Muscle of back (tissue), 3 donors: ENCODE measurements at regions not wholly inside any gene's neighbourhood (a gene's known extent, or its start where the extent isn't known, plus 50 kb on each side); places are given as distances from the start of the nearest gene placed in this dataset.

Source experiments
- DNase-seq, 3 donors: peaks; one replicate each; pipeline versions ENCODE4 v3.0.0 to v3.0.0-alpha.2; 2013

DNA sequence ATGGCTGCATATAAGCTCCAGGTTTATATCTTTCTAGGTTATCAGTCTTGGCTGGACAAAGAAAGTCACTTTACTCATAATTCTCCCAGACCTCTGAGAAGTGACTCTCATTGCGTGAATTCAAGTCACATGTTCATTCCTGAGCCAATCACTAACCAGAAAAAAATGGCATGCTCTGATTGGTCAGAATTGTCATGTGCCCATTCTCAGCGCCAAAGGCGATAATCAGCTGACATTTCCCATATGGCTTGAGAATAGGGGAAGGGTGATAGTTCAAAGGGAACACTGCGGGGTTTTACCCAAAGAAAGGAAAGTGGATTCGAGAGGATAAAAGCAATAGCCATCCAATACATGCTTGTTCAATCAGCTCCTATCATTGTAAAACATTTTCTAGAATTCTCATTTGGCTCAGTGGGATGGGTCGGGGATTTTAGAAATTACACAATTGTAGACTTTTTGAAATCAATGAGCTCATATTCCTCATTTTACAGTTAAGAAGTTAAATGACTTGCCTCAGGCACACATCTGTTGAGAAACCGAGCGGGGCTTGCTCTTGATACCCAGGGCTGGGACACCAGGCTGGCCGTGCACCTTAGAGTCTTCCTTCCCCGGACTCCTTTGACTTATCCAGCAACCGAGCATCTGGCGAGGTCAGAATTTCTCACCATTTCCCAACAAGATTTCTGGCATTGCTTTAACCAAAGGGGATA lies 454.0 kb upstream of the TBX3 start:
- no peak for DNase-seq

DNA sequence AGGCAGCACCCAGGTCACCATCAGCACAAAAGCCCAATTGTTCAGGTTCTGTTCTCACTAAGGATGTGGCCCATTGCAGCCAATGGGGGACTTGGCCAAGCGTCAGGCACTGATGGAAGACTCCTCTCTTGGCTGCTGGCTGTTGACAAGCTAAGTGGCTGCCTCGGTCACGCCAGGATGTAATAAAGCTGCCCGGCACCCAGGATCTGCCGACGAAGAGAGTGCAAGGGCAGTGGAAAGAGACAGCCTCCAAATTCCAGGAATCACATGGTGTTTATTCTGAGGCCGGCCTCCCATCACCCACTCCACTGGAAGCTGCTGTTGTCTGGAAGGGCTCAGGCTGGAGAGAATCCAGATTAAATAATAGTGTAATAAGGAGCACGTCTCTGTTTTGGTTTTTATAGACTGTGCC lies 451.8 kb upstream of the TBX3 start:
- peak; percentile 6 to 22 (median 13) for DNase-seq

DNA sequence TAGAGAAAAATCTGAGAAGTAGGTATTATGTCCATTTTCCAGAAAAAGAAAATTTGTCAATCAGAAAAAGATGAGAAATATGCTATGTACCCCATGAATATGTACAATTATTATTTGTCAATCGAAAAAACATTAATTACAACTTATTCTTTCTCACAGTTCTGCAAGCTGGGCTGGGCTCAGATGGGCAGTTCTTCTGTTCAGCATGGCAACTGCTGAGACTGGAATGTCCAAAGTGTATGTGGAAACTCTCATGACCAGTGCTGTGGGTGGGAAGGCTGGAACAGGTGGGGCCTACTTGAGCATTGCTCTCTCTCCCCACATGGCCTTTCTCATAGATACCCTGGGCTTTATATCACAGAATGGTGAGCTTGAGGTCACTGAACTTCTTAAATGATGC lies 450.3 kb upstream of the TBX3 start:
- DNase-seq: no peak

DNA sequence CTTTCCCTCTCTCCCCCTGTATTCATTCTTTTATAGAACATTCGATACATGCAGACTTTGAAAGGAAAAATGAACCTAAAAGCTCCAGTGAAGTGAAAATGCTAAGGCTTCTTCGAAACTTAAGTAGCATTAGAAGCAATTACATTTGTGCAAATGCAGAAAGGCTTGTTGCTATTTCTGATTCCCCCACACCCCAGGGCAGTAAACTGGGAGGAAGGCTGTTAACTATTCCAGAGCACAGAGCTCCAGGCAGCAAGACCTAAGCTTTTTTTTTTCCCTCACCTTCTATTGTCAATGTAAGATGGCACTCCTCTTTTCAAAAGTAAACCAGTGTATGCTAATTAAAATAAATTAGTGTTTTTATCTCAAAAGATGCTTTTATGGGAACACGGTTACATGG lies 448.9 kb upstream of the TBX3 start:
- no peak for DNase-seq

DNA sequence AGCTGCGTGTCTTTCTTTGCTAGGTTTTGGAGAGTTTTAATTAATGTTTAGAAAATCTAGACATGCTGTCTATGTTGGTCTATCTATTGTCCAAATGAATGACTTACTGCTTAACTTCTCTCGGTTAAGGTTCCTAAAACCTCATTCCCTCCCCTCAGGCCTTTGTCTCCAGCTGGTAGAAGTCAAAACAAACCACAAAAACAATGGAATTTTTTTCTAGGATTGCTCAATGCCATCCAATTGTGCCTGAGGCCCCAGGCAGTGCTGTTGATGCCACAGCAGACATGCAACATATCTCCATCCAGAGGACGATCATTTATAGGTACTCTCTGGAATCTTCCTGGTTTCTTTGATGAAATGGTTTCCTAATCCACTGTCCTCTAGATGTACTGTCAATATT lies 448.2 kb upstream of the TBX3 start:
- DNase-seq: no peak

DNA sequence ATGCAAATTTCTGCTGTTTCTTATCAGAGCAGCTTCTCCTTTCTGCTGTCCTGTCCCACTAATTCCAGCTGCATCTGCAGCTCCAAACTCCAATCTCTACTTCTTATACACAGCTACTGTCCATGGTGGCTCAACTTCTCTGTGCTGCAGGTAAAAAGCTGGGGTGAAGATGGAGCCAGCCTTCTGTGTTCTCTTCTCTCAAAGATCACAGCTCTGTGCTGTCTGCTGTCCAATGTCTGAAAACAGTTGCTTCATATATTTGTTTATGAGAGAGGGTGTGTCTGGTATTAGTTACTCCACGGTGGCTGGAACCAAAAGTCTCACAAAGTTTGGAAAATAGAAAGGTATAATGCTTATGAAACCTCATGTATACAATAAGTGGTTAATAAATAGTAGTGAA lies 445.8 kb upstream of the TBX3 start:
- no peak for DNase-seq

DNA sequence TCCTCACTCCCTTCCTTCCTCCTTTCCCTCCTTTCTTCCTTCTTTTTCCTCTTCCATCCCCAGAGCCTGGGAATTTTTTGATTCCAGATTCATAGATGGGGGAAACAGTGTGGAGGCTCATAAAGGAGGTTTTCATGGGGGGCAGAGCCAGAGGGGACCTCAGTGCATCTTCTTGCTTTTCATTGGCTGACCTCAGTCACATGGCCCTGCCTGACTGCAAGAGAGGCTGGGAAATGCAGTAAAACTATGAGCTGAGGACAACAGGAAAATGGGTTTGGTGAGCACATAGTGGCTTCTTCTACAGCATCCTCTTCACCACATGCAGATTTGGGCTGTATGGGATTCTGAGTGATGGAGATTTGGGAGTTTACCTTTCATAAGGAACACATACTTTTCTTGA lies 437.1 kb upstream of the TBX3 start:
- DNase-seq: no peak

DNA sequence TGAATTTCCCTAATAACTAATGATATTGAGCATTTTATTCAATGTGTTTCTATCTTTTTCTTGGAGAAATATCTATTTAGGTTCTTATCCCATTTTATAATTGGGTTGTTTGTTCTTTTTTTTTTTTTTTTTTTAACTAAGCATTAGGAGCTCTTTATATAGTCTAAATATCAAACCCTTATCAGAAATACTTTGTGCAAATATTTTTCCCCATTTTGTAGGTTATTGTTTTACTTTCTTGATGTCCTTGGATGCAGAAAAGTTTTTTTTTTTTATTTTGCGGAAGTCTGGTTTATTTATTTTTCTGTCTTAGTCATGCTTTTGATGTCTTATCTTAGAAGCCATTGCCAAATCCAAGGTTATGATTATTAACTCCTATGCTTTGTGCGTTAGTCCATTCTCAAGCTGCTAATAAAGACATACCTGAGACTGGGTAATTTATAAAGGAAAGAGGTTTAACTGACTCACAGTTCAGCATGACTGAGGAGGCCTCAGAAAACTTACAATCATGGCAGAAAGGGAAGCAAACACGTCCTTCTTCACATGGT lies 434.3 kb upstream of the TBX3 start:
- no peak for DNase-seq

DNA sequence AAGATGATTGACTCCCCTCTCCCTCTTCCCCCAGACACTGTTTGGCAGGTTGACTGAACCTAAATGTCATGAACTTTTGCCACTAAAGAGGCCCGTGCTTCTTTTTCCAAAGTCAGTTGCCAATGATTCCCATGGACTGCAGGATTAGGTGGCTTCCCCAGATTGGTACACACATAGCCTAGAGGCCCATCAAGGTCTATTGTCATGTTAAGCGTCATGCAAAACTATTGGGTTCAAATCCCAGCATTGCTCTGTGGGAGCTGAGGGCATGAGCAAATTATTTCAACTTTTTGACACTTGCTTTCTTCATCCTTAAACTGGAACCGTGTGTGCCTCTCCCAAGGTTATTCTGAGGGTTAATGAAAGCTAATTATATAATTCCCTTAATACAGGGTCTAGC lies 430.2 kb upstream of the TBX3 start:
- no peak for DNase-seq

DNA sequence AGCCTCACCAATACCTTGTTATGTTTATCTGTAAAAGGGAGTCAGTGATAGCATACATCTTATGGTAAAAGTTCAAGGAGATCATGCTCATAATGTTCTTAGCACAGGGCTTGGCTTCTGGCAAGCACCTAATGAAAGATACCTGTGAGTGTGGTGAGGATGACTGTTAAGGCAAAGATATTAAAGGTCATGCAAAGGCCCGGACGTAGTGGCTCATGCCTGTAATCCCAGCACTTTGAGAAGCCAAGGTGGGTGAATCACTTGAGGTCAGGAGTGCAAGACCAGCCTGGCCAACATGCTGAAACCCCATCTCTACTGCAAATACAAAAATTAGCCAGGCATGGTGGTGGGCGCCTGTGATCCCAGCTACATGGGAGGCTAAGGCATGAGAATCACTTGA lies 425.9 kb upstream of the TBX3 start:
- DNase-seq: no peak

DNA sequence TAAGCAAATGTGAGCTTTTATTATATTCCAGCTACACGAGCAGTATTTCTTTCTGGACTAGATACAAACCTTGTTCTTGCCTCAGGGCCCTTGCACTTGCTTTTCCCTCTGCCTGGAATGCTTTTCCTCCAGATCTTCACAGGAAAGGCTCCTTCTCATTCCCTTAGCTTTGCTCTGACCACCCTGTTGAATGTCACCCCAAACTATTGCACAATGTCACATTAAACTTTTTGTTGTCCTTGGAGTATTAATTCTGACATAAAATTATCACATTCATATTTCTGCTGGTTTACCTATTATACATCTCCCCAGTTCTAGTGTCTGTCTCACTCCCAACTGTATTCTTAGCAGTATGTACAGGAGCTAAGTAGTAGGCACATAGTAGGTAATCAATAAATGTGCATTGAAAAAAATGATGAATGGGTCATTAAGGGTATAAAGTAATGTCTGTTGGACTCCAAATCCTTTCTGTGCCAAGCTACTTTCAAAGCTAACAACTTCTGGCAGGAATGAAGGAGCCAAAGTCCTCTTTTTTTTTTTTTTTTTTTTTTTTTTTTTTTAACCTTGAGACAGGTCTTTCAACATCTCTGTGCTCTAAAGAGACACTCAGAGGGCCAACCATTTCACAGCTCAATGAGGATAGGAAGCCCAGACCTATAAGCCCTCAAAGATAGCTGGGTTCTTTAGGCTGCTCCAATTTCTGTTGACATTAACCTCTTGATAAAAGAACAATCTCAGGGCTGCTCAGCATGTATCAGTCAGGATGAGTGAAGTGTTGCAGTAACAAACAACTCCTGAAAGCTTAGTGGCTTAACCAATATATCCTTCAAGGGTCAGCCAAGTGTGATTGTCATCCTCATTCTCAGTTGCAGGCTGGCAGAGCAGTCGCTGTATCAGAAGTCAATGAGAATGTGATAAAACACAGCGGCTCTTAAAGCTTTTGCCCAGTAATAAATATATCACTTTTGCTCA lies 424.4 kb upstream of the TBX3 start:
- DNase-seq: no peak

DNA sequence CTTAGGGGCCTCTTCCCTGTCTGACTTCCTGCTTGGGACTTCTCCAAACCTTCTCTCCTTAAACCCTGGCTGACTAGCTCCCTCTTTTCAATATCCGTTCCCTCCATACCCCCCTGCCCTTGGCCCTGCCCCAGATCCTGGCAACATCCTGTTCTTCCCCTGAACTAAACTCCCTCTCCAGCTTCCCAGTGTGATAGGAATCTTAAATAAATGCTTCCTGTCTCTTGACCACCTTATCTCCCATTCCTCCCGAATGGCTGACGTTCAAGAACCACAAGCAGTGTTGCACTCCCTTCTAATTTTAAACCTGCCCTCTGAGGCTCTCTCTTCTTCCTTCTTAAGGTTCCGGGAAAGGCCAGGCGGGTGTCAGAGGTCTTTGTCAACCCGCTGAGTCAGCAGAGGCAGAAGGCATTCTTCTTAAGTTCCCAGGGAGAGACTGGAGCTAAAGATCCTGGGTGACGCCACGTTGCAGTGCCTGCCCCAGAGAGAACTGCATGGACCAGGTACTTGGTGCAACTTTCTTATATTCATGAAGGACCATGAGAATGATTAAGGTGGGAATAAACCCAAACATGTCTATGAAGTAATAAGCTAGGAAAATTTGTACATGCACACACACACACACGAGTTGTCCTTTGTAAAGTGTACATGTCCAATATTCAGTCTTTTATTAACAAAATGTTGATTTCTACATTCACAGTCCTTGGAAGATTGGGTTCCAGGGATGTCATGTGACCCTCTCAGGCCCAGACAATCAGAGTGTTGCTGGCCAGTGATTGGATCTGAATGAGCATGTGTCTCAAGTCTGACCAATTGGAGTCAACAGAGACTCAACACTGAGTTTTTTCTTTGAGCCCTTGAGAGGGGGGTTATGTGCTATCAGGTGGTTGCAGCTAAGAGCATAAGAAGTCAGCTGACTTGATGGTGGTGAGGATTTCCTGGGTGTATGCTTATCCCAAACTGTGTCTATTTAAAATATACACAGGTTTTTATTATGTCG lies 420.2 kb upstream of the TBX3 start:
- peak in 1 of 3 donors; percentile 29 for DNase-seq

DNA sequence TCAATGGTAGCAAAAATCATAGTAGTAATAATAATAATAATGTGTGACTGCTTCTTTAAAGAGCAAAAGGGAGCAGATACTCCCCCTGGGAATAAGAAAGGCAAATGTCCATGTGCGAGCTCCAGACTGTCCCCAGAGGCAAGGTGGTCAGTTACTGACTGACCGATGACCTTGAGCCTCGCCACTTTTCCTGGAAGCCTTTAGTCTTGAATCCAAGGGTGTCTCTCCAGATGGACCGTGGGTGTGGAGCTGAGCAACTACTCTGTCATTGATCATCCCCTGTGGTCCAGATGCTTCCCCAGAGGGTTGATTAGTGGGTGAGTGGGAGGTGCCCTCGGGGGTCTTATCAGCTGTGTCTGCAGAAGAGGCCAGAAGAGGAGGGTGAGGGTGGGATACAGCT lies 418.5 kb upstream of the TBX3 start:
- DNase-seq: peak in 1 of 3 donors; percentile 36

DNA sequence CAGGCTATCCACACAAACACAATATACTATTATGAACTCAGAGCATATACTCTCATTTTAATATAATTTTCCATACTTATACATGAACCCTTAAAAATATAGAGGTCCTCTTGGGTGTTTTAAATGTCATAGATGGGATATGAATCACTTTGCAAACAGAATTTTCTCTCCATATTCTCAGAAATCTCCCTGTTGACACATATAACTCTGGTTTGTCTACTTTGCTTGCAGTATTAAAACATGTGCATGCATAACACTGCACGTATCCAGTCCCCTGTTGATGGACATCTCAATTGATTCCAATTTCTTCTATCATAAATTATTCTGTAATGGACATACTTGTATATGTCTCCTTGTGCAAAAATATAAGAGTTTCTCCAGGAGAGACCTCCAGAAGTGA lies 417.5 kb upstream of the TBX3 start:
- DNase-seq: peak in 1 of 3 donors; percentile 69

DNA sequence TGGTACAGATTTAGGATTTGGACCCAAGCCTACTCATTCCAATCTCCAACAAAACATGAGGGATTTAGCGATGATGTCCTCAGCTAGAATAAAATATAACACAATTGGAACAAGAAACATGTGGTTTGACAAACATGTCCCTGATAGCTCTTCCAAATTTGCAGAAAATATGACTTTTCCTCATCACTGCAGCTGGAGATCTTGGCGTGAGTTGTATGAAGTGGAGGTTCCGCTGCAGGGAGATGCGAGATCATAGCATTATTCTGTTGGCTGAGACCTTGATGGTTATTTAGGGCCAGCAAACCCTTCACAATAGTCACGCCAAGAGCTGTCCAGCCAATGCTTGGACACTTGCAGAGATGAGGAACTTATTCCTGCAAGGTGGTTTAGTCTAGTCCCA lies 413.4 kb upstream of the TBX3 start:
- DNase-seq: peak; percentile 89 to 97 (median 92)

DNA sequence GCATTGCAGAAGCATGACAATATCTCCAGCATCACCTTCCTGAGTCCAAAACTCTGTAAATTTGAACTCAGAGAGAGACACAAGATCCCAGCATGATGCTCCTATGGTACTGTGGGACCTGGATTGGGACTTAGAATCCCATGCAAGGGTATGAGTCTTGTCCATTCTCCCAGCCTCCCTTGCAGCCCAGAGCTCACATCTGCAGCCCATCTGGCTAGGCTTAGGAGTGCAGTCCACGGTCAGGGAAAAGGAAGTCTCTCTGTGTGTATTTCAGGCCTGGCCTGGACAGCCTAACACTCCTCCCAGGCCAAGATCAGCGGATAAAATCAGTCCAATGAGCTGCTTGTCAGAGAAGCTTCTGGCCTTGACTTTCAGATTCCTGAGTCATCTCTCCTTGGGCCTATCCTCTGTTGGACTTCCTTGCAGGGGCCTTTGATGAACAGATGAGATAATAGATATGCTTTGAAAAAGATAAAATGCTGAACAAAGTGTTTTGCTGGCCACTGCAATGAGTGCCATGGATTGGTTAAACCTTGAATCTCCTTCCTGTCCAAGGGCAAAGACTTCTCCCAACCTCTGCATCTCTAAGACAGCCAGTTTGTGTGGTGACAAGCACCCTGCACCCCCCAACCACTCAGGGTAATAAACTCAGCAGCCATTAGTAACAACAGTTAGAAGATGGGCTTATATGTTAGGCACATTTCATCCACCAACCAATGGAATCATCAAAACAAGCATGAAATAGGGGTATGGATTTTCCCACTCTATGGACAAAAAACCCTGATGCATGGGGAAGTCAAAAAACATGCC lies 412.8 kb upstream of the TBX3 start:
- DNase-seq: peak; percentile 86 to 97 (median 90)

DNA sequence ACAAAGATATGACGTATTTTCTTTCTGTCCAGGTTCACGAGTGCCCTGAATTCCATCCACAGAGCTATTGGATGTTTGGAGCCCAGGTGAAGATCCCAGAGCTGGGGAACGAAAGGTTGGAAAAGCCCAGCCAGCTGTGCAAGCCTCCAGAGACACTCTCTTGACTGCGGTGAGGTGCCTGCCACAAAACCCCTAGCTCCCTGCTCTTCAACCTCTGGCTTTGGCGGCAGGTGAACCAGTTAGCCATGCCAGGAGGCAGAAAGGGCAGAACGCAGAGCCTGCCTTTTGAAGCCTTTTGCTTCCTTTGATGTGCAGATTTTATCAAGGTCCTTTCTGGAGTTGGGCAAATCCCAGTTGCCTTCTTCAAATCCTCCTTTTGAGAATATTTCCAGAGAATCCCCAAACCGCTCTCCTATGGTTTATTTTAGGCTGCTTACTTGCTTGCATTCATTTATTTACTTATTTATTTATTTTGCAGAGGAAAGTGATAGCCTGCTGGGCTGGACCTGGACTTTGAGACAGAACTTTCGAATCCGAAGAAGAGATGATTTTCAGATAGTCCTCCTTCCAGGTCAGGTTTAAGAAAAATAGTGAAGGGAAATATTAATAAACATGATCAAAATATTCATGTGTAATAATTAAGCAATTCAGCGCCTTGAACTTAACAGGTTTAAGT lies 411.2 kb upstream of the TBX3 start:
- DNase-seq: no peak

DNA sequence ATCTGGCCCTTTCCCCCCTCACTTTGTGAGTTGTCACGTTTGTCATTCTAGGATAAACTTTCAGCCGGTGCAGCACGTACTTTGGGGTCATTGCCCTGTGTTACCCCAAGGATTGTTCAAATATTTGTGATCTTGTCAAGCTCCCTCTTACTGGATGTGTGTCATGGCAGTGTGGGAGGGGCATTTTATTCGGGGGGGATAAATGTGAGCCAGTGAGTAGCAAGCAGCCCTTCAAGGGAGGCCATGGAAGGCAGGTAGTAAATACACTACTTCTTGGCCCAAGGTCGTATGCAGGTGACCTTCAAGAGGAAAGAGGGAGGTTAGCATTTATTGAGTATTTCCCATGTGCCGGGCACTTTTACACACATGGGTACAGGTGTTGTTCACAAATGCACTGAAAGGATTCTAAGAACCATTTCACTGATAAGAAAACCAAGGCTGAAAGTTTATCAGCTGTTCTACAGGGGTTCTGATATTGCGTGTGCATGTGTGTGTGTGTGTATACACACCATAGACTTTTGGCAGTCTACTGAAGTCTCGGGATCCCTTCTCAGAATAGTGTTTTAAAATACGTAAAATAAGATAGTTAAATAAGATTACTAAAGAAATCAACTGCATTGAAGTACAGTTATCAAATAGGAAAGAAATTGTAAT lies 410.3 kb upstream of the TBX3 start:
- no peak for DNase-seq

DNA sequence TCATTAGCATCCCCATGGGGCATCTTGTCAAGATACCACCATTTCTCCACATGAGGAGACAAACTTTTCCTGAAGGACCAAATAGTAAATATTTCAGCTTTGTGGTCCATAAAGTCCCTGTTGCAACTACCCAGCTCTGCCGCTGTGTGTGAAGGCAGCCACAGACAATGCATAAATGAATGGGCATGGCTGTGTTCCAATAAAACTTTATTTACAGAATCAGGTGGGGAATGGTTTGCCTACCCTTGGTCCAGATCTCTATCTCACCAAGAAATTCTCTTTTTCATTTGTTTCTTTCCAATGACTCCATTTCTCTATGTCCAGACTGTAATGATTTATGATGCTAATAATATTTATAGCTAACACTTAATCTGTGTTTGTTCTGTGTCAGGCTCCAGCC lies 409.3 kb upstream of the TBX3 start:
- DNase-seq: no peak

DNA sequence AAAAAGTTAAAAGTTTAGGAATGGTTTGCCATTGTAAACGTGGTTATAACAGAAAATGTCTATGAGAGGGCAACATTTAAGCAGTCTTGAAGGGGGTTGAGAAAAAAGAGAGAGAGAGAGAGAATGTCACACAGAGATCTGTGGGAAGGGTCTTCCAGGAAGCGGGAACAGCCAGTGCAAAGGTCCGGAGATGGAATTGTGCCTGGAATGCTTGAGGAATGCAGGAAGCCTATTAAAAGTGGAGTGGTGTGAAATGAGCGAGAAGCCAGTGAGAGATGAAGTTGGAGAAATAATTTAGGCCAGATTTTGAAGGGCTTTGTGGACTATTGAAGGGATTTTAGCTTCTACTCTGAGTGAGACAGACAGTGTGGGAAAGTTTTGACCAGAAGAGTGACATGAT lies 406.8 kb upstream of the TBX3 start:
- DNase-seq: no peak
